ENCODE measurements at regions not wholly inside any gene's neighbourhood (a gene's known extent, or its start where the extent isn't known, plus 50 kb on each side); places are given as distances from the start of the nearest gene placed in this dataset.

DNA sequence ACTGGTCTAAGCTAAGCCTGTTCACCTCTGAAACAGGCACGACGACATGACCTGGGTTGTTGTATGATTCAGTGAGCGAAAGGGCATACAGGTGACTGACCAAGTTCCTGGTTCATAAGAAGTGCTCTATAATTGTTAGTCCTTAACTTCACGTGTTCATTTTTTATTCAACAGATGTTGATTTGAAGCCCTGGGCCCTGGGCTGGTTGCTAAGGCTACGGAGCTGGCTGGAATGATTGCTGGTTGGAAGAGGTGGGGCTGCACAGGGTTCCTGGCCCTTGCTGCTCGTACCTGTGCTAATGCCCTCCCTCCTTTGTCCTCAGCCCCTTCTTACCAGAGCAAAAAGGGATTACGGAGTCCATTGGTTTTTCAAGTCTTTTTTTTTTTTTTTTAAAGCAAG, 111.3 kb upstream of the CSF3R start:
- Histone ChIP-seq H3K4me3 (no peak overlapping the region), H3K27ac (no peak overlapping the region), H3K36me3 (no peaks in the 10 kb centered on the region), H3K27me3 (replicated peaks) (peaks cover 37% of the 10 kb centered on the region), H3K4me1 (replicated peaks) (no peaks in the 10 kb centered on the region), H3K9me3 (replicated peaks) (no peaks in the 10 kb centered on the region)
- no peak for DNase-seq (ENCODE audit: low read depth in 1 of 2, low spot score in 2 of 2)

DNA sequence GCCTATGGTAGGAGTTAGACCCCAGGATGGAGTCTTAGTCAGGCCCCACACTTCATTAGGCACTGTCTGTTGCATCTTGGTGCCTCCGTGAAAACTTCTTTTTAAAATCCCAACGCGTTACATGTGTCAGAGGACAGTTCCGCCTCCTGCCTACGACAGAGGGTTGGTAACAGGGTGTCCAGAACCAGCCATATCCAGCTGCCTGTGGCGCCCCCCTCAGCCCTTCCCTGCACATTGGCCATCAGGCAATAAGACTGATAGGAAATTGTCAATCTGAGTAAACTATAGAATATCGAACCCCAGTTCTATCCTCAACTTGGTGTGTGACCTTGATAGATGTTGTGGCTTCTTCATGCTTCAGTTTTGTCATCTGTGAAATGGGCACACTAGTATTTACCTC, 108.6 kb upstream of the CSF3R start:
- H3K36me3 ChIP-seq = no peaks in the 10 kb centered on the region
- no peaks in the 10 kb centered on the region for H3K9me3 ChIP-seq (replicated peaks)
- no peak overlapping the region for H3K27ac ChIP-seq
- no peak overlapping the region for H3K4me3 ChIP-seq
- H3K4me1 ChIP-seq (replicated peaks) = no peaks in the 10 kb centered on the region
- peaks cover 35% of the 10 kb centered on the region for H3K27me3 ChIP-seq (replicated peaks)
- DNase-seq (ENCODE audit: low read depth in 1 of 2, low spot score in 2 of 2) = no peak

DNA sequence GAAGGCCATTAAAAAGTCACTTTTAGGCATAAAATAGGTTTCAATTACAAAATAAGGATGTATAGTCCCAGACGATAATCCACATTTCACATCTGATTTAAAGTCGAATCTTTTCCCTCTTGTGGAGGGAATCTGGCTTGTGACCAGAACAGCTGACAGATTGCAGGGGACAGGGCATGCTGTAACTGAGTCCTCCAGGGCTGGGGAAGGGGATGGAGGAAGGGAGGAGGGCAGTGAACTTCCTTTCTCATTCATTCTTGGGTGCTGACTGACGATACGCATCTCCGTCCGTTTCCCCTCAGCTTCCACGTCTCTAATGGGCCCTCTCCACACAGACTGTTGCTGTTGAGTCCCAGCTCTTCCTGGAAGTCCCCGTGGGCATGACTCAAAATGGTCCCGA, 108.1 kb upstream of the CSF3R start:
- Histone ChIP-seq H3K4me1 (replicated peaks) (no peaks in the 10 kb centered on the region), H3K27ac (no peak overlapping the region), H3K36me3 (no peaks in the 10 kb centered on the region), H3K4me3 (no peak overlapping the region), H3K9me3 (replicated peaks) (no peaks in the 10 kb centered on the region), H3K27me3 (replicated peaks) (peaks cover 36% of the 10 kb centered on the region)
- no peak for DNase-seq (ENCODE audit: low read depth in 1 of 2, low spot score in 2 of 2)

DNA sequence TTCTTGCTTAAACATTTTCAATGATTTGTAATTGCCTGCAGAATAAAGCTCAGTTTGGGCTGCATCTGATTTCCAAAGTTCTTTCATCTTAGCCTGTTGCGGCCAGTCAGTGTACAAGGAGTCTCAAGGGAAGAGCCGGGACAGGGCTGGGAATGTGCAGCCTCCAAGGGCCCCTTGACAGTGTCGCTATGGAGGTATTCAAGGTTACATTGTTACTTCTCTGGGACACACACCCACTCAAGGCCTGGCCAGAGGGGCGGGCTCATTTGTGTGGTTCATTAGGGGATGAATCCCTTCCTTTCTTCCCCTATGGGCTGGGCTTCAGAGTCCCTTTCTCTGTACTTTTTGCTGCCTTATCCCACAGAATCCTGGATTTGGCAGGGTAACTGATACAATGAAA, 107.6 kb upstream of the CSF3R start:
- H3K9me3 ChIP-seq (replicated peaks) = no peaks in the 10 kb centered on the region
- H3K4me3 ChIP-seq = no peak overlapping the region
- H3K27ac ChIP-seq = no peak overlapping the region
- no peak for DNase-seq (ENCODE audit: low read depth in 1 of 2, low spot score in 2 of 2)
- no peaks in the 10 kb centered on the region for H3K4me1 ChIP-seq (replicated peaks)
- no peaks in the 10 kb centered on the region for H3K36me3 ChIP-seq
- H3K27me3 ChIP-seq (replicated peaks) = peaks cover 42% of the 10 kb centered on the region

DNA sequence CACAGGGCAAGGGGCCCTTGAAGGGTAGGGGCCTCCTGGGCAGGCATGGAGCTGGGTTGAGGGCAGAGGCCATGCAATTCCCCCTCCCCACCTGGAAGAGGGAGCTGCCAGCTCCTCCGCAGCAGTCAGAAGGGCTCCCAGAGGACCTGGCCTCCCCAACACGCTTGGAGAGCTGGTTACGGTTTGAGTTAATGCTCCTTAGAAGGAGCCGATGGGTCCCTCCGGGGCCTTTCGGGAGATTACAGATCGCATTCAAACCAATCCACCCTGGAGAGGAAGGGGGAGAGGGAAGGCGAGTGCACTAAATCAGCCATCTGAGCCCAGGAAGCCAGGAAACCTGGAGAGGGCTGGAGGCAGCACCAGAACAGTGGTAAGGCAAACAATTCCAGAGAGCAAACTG, 106.3 kb upstream of the CSF3R start:
- Histone ChIP-seq H3K4me3 (no peak overlapping the region), H3K27ac (no peak overlapping the region), H3K4me1 (replicated peaks) (no peaks in the 10 kb centered on the region), H3K27me3 (replicated peaks) (peaks cover 42% of the 10 kb centered on the region), H3K36me3 (no peaks in the 10 kb centered on the region), H3K9me3 (replicated peaks) (no peaks in the 10 kb centered on the region)
- no peak for DNase-seq (ENCODE audit: low read depth in 1 of 2, low spot score in 2 of 2)

DNA sequence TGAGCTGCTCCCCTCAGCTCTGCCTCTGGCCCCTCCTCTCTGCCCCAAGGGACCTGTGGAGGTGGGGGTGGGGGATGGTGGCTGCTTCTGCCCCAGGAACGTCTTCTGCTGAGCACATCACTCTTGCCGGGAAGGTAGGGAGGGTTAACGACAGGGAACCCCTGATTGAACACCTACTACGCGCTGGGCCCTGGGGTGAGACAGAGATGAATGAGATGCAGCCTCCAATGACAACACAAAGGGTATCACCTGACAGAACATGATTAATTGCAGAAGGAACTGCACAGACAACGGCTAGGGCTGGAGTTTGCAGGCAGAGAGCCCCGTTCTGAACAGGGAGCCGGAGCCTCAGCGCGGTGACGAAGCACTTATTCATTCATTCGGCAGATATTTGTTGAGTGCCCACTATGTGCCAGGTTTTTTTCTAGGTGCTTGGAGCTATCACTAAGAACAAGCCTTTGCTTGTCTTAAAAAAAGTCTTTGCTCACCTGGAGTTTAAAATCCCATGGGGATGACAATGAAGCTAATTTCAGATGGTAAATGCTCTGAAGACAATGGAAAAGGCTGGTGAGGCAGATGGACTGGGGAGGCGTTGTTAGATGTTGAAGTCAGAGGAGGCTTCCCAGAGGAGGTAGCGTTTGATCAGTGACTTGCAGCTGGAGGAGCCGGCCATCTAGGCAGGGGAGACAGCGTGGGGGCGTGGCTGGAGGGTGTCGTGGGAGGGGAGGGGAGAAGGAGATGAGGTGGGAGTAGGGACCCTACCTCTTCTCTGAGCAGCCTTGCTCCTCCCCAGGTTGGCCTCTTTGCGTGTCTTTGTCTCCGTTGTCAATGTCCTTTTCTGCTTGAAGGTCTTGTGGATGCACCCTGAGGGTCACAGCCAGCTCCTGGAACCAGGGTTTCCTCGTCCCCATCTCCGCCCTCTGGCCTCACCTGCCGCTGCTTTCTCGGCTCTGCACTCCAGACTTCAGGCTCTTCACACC, 103.1 kb upstream of the CSF3R start:
- no peak overlapping the region for H3K4me3 ChIP-seq
- no peaks in the 10 kb centered on the region for H3K9me3 ChIP-seq (replicated peaks)
- DNase-seq (ENCODE audit: low read depth in 1 of 2, low spot score in 2 of 2) = no peak
- no peak overlapping the region for H3K27ac ChIP-seq
- H3K27me3 ChIP-seq (replicated peaks) = peaks cover 44% of the 10 kb centered on the region
- no peaks in the 10 kb centered on the region for H3K36me3 ChIP-seq
- no peaks in the 10 kb centered on the region for H3K4me1 ChIP-seq (replicated peaks)

DNA sequence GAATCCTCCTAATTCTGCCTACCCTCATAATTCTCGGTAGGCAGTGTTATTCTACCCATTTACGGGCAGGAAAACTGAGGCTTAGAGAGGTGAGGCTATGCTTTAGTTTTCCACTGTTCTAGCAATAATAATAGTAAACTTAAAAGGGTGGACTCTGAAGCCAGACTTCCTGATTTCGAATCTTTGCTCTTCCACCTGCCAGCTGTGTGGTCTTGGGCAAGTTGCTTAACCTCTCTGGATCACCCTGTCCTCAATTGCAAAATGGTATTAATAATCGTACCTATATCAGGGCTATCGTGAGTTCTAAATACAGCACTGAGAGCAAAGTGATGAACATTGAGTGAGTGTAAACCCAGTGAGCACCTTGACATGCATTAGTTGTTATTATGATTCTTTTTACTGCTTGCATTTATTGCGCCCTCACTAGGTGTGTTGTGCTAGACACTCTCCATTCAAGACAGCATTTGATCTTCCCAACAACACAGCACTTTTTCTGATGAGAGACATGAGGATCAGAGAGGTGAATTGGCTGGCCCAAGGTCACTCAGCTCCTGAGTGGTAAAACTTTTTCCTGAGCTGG, 102.3 kb upstream of the CSF3R start:
- Histone ChIP-seq H3K4me1 (replicated peaks) (no peaks in the 10 kb centered on the region), H3K27me3 (replicated peaks) (peaks cover 36% of the 10 kb centered on the region), H3K4me3 (no peak overlapping the region), H3K9me3 (replicated peaks) (no peaks in the 10 kb centered on the region), H3K36me3 (no peaks in the 10 kb centered on the region), H3K27ac (no peak overlapping the region)
- DNase-seq (ENCODE audit: low read depth in 1 of 2, low spot score in 2 of 2) = no peak

DNA sequence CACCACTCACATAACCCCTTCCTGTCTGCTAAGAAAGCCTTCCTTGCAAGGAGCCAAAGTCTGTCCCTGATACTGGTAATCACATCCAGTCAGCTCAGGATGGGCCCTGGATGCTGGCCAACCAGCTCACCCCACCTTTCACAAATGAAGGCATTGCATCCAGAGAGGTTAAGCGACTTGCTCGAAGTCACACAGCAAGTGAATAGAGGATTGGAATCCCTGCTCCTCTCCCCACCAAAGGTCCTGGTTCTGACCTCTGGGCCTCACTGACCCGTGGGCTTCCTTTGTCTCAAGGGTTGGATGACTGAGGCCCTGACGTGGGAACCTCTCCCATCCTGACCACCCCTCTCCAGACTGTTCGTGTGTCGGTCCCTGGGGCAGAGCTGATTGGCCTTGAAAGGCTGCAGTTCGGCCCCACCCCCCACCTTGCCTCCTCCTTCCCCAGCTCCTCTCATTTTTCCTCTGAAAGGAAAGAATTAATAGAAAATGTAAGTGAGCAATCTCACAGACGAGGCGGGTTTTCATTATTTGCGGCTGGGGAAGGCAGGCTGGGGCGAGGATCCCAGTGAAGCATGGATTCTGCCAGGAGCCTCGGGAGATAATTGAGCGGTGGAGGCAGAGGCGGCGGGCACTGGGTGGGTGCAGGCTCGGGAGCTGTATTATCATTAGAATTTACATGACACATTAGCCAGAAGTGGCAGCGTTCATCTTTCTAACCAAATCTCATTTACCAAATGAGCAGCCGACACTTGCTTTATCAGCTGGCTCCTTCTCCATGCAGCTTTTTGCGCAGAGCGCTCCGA, 101.5 kb upstream of the CSF3R start:
- Histone ChIP-seq H3K27ac (no peak overlapping the region), H3K4me3 (no peak overlapping the region), H3K9me3 (replicated peaks) (no peaks in the 10 kb centered on the region), H3K27me3 (replicated peaks) (peaks cover 37% of the 10 kb centered on the region), H3K36me3 (no peaks in the 10 kb centered on the region), H3K4me1 (replicated peaks) (no peaks in the 10 kb centered on the region)
- no peak for DNase-seq (ENCODE audit: low read depth in 1 of 2, low spot score in 2 of 2)

DNA sequence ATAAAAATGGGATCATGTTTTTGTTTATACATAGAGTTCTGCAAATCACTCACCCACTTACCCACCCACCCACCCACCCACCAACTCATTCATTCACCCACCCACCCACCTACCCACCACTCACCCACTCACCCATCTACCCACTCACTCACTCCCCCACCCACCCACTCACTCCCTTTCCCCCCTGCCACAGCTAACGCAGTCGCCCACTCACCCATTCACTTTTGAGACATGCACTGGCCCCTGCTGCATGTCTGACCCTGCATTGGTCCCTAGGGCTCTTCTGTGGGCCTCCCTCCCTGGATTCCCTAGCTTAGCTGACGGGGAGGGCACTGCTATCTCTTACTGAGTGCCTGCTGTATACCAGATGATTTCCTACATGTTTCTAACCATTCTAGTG, 100.4 kb upstream of the CSF3R start:
- H3K4me3 ChIP-seq = no peak overlapping the region
- H3K27ac ChIP-seq = no peak overlapping the region
- H3K27me3 ChIP-seq (replicated peaks) = peaks cover 34% of the 10 kb centered on the region
- DNase-seq (ENCODE audit: low read depth in 1 of 2, low spot score in 2 of 2) = no peak
- no peaks in the 10 kb centered on the region for H3K4me1 ChIP-seq (replicated peaks)
- H3K9me3 ChIP-seq (replicated peaks) = no peaks in the 10 kb centered on the region
- no peaks in the 10 kb centered on the region for H3K36me3 ChIP-seq

DNA sequence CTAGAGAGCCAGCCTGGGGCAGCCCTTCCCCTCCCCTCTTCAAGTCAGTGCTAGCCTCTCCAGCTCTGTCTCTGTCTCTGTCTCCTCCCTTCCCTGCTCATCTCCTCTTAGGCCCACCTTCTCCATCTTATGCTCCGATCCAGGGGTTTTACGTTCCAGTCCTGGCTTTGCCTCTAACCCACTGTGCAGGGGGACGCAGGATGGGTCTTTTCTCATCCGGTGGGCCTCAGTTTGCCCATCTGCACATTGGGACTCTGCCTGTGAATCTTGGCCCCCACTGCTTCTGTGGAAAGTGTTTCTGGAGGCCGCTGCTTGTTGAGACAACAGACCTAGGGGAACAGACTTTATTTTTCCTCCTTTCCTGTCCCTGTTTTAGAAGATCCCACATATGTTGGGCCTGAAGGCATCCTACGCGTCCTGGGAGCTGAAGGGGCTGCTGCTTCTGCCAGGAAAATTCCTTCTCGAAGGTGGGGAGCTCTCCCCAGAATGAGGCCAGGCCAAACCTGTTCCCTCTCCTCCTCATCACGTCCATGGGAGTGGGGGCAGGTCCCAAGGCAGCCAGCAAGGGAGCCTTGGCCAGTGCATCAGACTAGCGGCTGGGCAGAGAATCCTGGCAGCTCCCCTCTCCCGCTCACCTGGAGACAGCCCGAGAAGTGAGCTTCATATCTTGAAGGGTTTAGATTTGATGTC, 99.5 kb upstream of the CSF3R start:
- Histone ChIP-seq H3K36me3 (no peaks in the 10 kb centered on the region), H3K4me3 (no peak overlapping the region), H3K27me3 (replicated peaks) (peaks cover 34% of the 10 kb centered on the region), H3K27ac (no peak overlapping the region), H3K9me3 (replicated peaks) (no peaks in the 10 kb centered on the region), H3K4me1 (replicated peaks) (no peaks in the 10 kb centered on the region)
- no peak for DNase-seq (ENCODE audit: low read depth in 1 of 2, low spot score in 2 of 2)

DNA sequence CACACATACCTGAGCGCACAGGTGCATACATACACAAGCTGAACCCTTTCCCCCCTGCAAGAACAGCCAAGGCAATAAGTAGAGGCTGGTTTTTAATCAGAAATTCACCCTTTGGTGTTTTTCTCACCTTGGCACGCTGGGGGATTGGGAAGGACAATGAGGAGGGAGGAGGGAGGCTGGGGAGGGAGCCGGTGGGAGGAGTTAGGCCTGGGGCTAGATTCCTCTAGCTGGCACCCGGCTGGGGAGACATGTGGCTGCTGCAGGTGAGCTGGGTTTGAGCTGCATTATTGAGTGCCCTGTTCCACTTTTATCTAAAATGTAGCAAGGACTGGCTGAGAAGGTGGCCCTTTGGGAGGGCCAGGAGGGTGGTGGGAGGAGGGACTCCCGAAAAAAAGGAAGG, 97.8 kb upstream of the CSF3R start:
- H3K9me3 ChIP-seq (replicated peaks) = no peaks in the 10 kb centered on the region
- H3K4me3 ChIP-seq = no peak overlapping the region
- peaks cover 30% of the 10 kb centered on the region for H3K27me3 ChIP-seq (replicated peaks)
- no peak for DNase-seq (ENCODE audit: low read depth in 1 of 2, low spot score in 2 of 2)
- H3K36me3 ChIP-seq = no peaks in the 10 kb centered on the region
- H3K4me1 ChIP-seq (replicated peaks) = no peaks in the 10 kb centered on the region
- H3K27ac ChIP-seq = no peak overlapping the region

DNA sequence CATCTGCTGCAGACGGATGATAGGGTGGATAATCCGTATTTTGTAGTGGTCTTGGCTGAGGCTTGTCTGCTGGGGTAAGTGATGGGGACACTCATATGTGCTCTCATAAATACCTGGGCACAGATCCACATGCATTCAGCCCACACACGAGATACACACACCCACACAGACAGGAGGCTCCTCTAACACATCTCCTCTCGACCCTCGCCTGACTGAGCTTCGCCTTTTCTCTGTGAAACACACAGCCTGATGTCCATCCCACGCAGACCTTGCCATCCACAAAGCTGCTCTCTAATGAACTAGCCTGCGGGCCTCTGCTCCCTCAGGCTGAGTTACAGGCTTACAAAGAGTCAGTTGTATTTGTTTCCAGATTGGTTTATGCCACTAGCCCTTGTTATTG, 96.3 kb upstream of the CSF3R start:
- no peaks in the 10 kb centered on the region for H3K9me3 ChIP-seq (replicated peaks)
- H3K4me3 ChIP-seq = no peak overlapping the region
- no peak overlapping the region for H3K27ac ChIP-seq
- no peaks in the 10 kb centered on the region for H3K4me1 ChIP-seq (replicated peaks)
- DNase-seq (ENCODE audit: low read depth in 1 of 2, low spot score in 2 of 2) = no peak
- H3K36me3 ChIP-seq = no peaks in the 10 kb centered on the region
- H3K27me3 ChIP-seq (replicated peaks) = peaks cover 19% of the 10 kb centered on the region

DNA sequence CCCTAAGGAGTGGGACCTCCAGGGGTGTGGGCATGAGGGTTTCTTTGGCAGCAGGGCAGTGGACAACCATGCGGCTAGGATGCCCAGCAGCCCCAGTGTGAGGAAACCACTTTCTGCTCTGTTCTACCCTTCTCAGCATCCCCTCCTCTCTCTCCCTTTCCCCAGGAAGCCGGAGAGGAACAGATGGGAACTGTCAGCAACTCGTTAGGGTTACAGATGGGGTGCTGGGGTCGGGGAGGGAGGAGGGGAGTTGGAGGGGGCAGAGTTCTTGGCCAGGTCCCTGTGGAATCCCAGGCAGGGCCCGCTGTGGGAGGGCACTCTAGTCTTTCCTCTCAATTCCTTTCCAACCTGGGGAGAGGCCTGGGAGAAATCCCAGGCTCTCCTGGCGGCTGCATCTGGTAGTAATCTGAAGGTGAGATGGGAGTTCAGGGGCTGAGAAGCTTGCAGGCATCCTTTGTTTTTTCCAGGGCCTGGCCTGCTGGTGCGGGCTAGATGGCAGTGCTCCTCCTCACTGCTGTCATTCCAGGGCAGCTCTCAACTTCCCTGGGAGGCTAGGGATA, 93.9 kb upstream of the CSF3R start:
- H3K36me3 ChIP-seq = no peaks in the 10 kb centered on the region
- peaks cover 20% of the 10 kb centered on the region for H3K27me3 ChIP-seq (replicated peaks)
- no peak for DNase-seq (ENCODE audit: low read depth in 1 of 2, low spot score in 2 of 2)
- no peaks in the 10 kb centered on the region for H3K9me3 ChIP-seq (replicated peaks)
- H3K4me1 ChIP-seq (replicated peaks) = no peaks in the 10 kb centered on the region
- H3K4me3 ChIP-seq = no peak overlapping the region
- H3K27ac ChIP-seq = no peak overlapping the region
